NT2/D1 (cell line): ENCODE measurements at regions not wholly inside any gene's neighbourhood (a gene's known extent, or its start where the extent isn't known, plus 50 kb on each side); places are given as distances from the start of the nearest gene placed in this dataset.

Experiments used
- SUZ12 ChIP-seq: IDR thresholded peaks from 2 replicates; pipeline ENCODE4 v1.6.1; 2011; ENCODE audit not compliant: insufficient read length, insufficient read depth; ENCODE audit errors: extremely low read depth
- YY1 ChIP-seq: IDR thresholded peaks from 2 replicates; pipeline ENCODE4 v1.6.1; 2011; ENCODE audit not compliant: insufficient read length, insufficient read depth

GRCh38 chr1:90296327-90296726, 301.4 kb downstream of the ZNF326 start:
- TF ChIP-seq SUZ12 (no peak), YY1 (no peak)
